ENCODE measurements at regions not wholly inside any gene's neighbourhood (a gene's known extent, or its start where the extent isn't known, plus 50 kb on each side); places are given as distances from the start of the nearest gene placed in this dataset.

GRCh38 chr5:131107128-131107527 is 57.9 kb downstream of the HINT1 start:
- Histone ChIP-seq H3K4me1 (ENCODE audit: control insufficient read depth in 1 of 2, insufficient read depth in 2 of 2, low read length in 2 of 2) (no peaks in the 10 kb centered on the region), H3K4me3 (replicated peaks in 1 of 2; ENCODE audit: low read depth in 1 of 2, low read length in 2 of 2) (no peak overlapping the region), H3K9me2 (ENCODE audit: insufficient read depth) (no peaks in the 10 kb centered on the region), H3K4me2 (ENCODE audit: low read length) (no peak overlapping the region), H3K9me3 (ENCODE audit: control insufficient read depth in 1 of 2, insufficient read depth in 1 of 2, low read depth in 1 of 2, low read length in 2 of 2) (no peaks in the 10 kb centered on the region), H3K9ac (ENCODE audit: low read length) (no peak overlapping the region), H4K20me1 (ENCODE audit: insufficient read depth) (no peaks in the 10 kb centered on the region), H2AFZ (ENCODE audit: low read depth, low read length, poor library complexity, severe bottlenecking) (no peak overlapping the region), H3K79me2 (ENCODE audit: insufficient read depth, low read length) (no peaks in the 10 kb centered on the region), H3K27ac (ENCODE audit: low read depth, low read length) (no peak overlapping the region), H3K27me3 (ENCODE audit: insufficient read depth, low read length) (no peaks in the 10 kb centered on the region), H3K36me3 (ENCODE audit: control insufficient read depth in 1 of 2, insufficient read depth in 2 of 2, low read length in 2 of 2) (no peaks in the 10 kb centered on the region)
- intact Hi-C loops (cut with micrococcal nuclease) = loop anchor here (10.0 kb wide), 1 partner anchor 382 kb away; no protein-coding TSS in a partner anchor
- ChIA-PET RAD21 (ENCODE audit: low non-redundant PET in 1 of 2, low total read pairs in 2 of 2, uncharacterized antibody in 2 of 2, unreplicated experiment in 2 of 2) (no interaction called here), CTCF (no interaction called here), POLR2A (no interaction called here)
- DNase-seq (ENCODE audit: low read depth, low spot score) (no peak), ATAC-seq (no peak)
- BruUV-seq (replicated peaks) = no TSS peak
- no peak for TF ChIP-seq CBX3 (IDR thresholded peaks at IDR 0.05; ENCODE audit: low read depth)

DNA sequence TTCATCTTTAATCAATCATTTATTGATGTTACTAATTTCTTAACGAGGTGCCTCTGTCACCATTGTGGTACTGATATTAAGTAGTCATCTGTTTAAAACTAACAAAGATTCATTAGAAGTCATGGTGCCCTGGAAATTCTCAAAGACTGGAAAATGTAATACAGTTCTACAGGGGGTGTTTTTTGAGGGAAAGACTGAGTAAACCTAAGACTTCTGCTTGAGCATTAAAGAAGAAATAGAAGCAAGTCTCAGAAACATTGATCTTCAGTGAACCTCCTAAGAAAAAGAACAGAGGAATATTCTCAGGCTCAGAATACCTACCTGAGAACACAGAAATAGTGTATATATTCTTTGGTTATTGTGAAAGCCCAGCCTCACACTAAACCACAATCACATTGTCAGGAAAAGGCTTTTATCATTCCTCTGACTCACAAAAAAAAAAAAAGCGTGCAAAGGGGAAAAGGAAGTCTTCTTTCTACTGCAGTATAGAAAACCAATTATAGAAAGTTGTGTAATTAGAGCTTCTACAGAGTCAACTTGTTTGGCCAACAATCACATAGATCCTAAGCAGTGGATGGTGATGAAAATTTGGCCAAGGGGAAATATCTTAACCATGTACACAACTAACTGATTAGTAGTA is 60.8 kb downstream of the HINT1 start:
- Histone ChIP-seq H3K9me2 (ENCODE audit: insufficient read depth) (no peaks in the 10 kb centered on the region), H3K9me3 (ENCODE audit: control insufficient read depth in 1 of 2, insufficient read depth in 1 of 2, low read depth in 1 of 2, low read length in 2 of 2) (no peaks in the 10 kb centered on the region), H3K4me3 (replicated peaks in 1 of 2; ENCODE audit: low read depth in 1 of 2, low read length in 2 of 2) (no peak overlapping the region), H3K79me2 (ENCODE audit: insufficient read depth, low read length) (no peaks in the 10 kb centered on the region), H2AFZ (ENCODE audit: low read depth, low read length, poor library complexity, severe bottlenecking) (no peak overlapping the region), H3K9ac (ENCODE audit: low read length) (no peak overlapping the region), H3K27me3 (ENCODE audit: insufficient read depth, low read length) (no peaks in the 10 kb centered on the region), H3K4me1 (ENCODE audit: control insufficient read depth in 1 of 2, insufficient read depth in 2 of 2, low read length in 2 of 2) (no peaks in the 10 kb centered on the region), H3K4me2 (ENCODE audit: low read length) (no peak overlapping the region), H4K20me1 (ENCODE audit: insufficient read depth) (no peaks in the 10 kb centered on the region), H3K36me3 (ENCODE audit: control insufficient read depth in 1 of 2, insufficient read depth in 2 of 2, low read length in 2 of 2) (no peaks in the 10 kb centered on the region), H3K27ac (ENCODE audit: low read depth, low read length) (no peak overlapping the region)
- intact Hi-C loops (cut with micrococcal nuclease) = loop anchor here (10.0 kb wide), 1 partner anchor 379 kb away; no protein-coding TSS in a partner anchor
- ATAC-seq (no peak), DNase-seq (ENCODE audit: low read depth, low spot score) (no peak)
- TF ChIP-seq, protein P1, sequence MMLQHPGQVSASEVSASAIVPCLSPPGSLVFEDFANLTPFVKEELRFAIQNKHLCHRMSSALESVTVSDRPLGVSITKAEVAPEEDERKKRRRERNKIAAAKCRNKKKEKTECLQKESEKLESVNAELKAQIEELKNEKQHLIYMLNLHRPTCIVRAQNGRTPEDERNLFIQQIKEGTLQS (IDR thresholded peaks at IDR 0.05) = no peak
- TF ChIP-seq ZFX (IDR thresholded peaks at IDR 0.05) (no peak), JUND (IDR thresholded peaks at IDR 0.05) (no peak), REST (IDR thresholded peaks at IDR 0.05; ENCODE audit: low read depth) (no peak), POLR2A (IDR thresholded peaks at IDR 0.05; ENCODE audit: borderline replicate concordance, extremely low read depth, insufficient read depth, insufficient read length) (no peak), CTCF (IDR thresholded peaks at IDR 0.05 in 2 of 3, conservative IDR thresholded peaks at IDR 0.05 in 1 of 3; ENCODE audit: borderline replicate concordance in 1 of 3, insufficient read depth in 1 of 3, low read depth in 2 of 3, low read length in 2 of 3) (no peak), FOSL1 (IDR thresholded peaks at IDR 0.05; ENCODE audit: low read depth) (no peak), CBX3 (IDR thresholded peaks at IDR 0.05; ENCODE audit: low read depth) (no peak), POLR2AphosphoS5 (IDR thresholded peaks at IDR 0.05; ENCODE audit: low read depth, low read length) (no peak), SIN3A (IDR thresholded peaks at IDR 0.05; ENCODE audit: low read depth) (no peak)
- TF ChIP-seq, protein P2, sequence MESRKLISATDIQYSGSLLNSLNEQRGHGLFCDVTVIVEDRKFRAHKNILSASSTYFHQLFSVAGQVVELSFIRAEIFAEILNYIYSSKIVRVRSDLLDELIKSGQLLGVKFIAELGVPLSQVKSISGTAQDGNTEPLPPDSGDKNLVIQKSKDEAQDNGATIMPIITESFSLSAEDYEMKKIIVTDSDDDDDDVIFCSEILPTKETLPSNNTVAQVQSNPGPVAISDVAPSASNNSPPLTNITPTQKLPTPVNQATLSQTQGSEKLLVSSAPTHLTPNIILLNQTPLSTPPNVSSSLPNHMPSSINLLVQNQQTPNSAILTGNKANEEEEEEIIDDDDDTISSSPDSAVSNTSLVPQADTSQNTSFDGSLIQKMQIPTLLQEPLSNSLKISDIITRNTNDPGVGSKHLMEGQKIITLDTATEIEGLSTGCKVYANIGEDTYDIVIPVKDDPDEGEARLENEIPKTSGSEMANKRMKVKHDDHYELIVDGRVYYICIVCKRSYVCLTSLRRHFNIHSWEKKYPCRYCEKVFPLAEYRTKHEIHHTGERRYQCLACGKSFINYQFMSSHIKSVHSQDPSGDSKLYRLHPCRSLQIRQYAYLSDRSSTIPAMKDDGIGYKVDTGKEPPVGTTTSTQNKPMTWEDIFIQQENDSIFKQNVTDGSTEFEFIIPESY (IDR thresholded peaks at IDR 0.05; ENCODE audit: extremely low read depth, insufficient replicate concordance, low read length) = no peak
- ChIA-PET POLR2A (no interaction called here), RAD21 (ENCODE audit: low non-redundant PET in 1 of 2, low total read pairs in 2 of 2, uncharacterized antibody in 2 of 2, unreplicated experiment in 2 of 2) (no interaction called here), CTCF (no interaction called here)
- BruUV-seq (replicated peaks) = no TSS peak

All from HCT116 (cell line).